GM12878 (cell line): ENCODE measurements at regions not wholly inside any gene's neighbourhood (a gene's known extent, or its start where the extent isn't known, plus 50 kb on each side); places are given as distances from the start of the nearest gene placed in this dataset.

ENCODE experiments used
- CREB1 ChIP-seq: IDR thresholded peaks from 2 replicates; pipeline ENCODE4 v1.6.1; 2012; ENCODE audit warnings: low read depth, mild to moderate bottlenecking, inconsistent platforms
- EP300 ChIP-seq, 2 experiments: fragments of 150-350 bp in 1 of 2; IDR thresholded peaks; 2 replicates each; pipeline ENCODE4 v1.6.1; 2011 to 2012; ENCODE audit warnings: low read depth in 2 of 2, low read length in 2 of 2, borderline replicate concordance in 1 of 2, improper control_type of control experiment in 1 of 2, inconsistent platforms in 1 of 2; ENCODE audit not compliant: control insufficient read depth in 1 of 2
- JUND ChIP-seq: IDR thresholded peaks from 2 replicates; pipeline ENCODE4 v1.6.1; 2012; ENCODE audit warnings: low read depth, mild to moderate bottlenecking, low read length, improper control_type of control experiment, moderate library complexity
- TF ChIP-seq, protein P1 (sequence below), 3 experiments: IDR thresholded peaks in 2 of 3; conservative IDR thresholded peaks in 1 of 3; 2 replicates each; pipeline ENCODE4 v1.5.1; 2011; ENCODE audit warnings: low read depth in 3 of 3, low read length in 3 of 3, mild to moderate bottlenecking in 3 of 3, control low read depth in 2 of 3, moderate library complexity in 2 of 3, inconsistent platforms in 1 of 3, mixed read lengths in 1 of 3; ENCODE audit not compliant: control insufficient read depth in 2 of 3, insufficient read depth in 1 of 3; ENCODE audit errors: extremely low read depth in 1 of 3

GRCh38 chr13:34383728-34384127 lies 558.3 kb upstream of the NBEA start:
- TF ChIP-seq, protein P1, sequence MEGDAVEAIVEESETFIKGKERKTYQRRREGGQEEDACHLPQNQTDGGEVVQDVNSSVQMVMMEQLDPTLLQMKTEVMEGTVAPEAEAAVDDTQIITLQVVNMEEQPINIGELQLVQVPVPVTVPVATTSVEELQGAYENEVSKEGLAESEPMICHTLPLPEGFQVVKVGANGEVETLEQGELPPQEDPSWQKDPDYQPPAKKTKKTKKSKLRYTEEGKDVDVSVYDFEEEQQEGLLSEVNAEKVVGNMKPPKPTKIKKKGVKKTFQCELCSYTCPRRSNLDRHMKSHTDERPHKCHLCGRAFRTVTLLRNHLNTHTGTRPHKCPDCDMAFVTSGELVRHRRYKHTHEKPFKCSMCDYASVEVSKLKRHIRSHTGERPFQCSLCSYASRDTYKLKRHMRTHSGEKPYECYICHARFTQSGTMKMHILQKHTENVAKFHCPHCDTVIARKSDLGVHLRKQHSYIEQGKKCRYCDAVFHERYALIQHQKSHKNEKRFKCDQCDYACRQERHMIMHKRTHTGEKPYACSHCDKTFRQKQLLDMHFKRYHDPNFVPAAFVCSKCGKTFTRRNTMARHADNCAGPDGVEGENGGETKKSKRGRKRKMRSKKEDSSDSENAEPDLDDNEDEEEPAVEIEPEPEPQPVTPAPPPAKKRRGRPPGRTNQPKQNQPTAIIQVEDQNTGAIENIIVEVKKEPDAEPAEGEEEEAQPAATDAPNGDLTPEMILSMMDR (IDR thresholded peaks at IDR 0.05 in 2 of 3, conservative IDR thresholded peaks at IDR 0.05 in 1 of 3; ENCODE audit: control insufficient read depth in 2 of 3, extremely low read depth in 1 of 3, insufficient read depth in 1 of 3, low read depth in 3 of 3, low read length in 3 of 3): no peak
- TF ChIP-seq JUND (no peak), EP300 (IDR thresholded peaks at IDR 0.05; ENCODE audit: borderline replicate concordance in 1 of 2, control insufficient read depth in 1 of 2, low read depth in 2 of 2, low read length in 2 of 2) (no peak), CREB1 (no peak)
